IMR-90 (cell line): ENCODE measurements at regions not wholly inside any gene's neighbourhood (a gene's known extent, or its start where the extent isn't known, plus 50 kb on each side); places are given as distances from the start of the nearest gene placed in this dataset.

Source experiments
- ATAC-seq: fragments of 200-7000 bp; cut with Tn5 transposase; 2 replicates; pipeline ENCODE4 v1.9.1; 2020; ENCODE audit warnings: low read depth, mild to moderate bottlenecking, moderate library complexity
- BruUV-seq: library from RNA; stranded (reverse); fragments of 400-500 nt; replicated peaks from 2 replicates; lab custom pipeline; 2021; lab: Mats Ljungman, UMichigan
- CTCF ChIA-PET: fragments of 300-600 bp; formaldehyde crosslinking; extraction: SDS; loops from one replicate; lab custom pipeline; 2021; ENCODE audit warnings: antibody characterized with exemption; lab: Yijun Ruan, JAX
- POLR2A ChIA-PET: fragments of 300-600 bp; sonication (Branson Sonifier 250); formaldehyde crosslinking; loops from one replicate; lab custom pipeline; 2022; ENCODE audit warnings: antibody characterized with exemption; ENCODE audit not compliant: unreplicated experiment; lab: Charles Lee
- DNase-seq: peaks from one replicate; pipeline ENCODE4 v3.0.0; 2013
- H2AFZ ChIP-seq: replicated peaks from 2 replicates; pipeline ENCODE3; 2013; ENCODE audit warnings: low read length, mild to moderate bottlenecking; ENCODE audit not compliant: poor library complexity
- H2AK5ac ChIP-seq: 2 replicates; pipeline ENCODE4 v1.6.1; 2013; ENCODE audit warnings: low read depth, low read length, inconsistent platforms
- H2AK9ac ChIP-seq: replicated peaks from 2 replicates; pipeline ENCODE3; 2013; ENCODE audit warnings: mild to moderate bottlenecking, low read depth, low read length, moderate library complexity; ENCODE audit not compliant: poor library complexity
- H2BK120ac ChIP-seq: 2 replicates; pipeline ENCODE4 v1.6.1; 2013; ENCODE audit warnings: low read depth, low read length, inconsistent platforms
- H2BK15ac ChIP-seq: 3 replicates; pipeline ENCODE4 v1.6.1; 2013; ENCODE audit warnings: low read depth, low read length, inconsistent platforms
- H2BK20ac ChIP-seq: 2 replicates; pipeline ENCODE4 v1.6.1; 2013; ENCODE audit warnings: low read depth, mild to moderate bottlenecking, inconsistent platforms, low read length, moderate library complexity
- H2BK5ac ChIP-seq: 2 replicates; pipeline ENCODE4 v1.6.1; 2013; ENCODE audit warnings: mild to moderate bottlenecking, low read depth, low read length, inconsistent platforms; ENCODE audit not compliant: poor library complexity, severe bottlenecking
- H3K14ac ChIP-seq: replicated peaks from 2 replicates; pipeline ENCODE4 v1.6.1; 2013; ENCODE audit warnings: low read depth, low read length, inconsistent platforms
- H3K18ac ChIP-seq: 2 replicates; pipeline ENCODE4 v1.6.1; 2013; ENCODE audit warnings: low read depth, low read length, control low read depth
- H3K23ac ChIP-seq: 2 replicates; pipeline ENCODE4 v1.6.1; 2013; ENCODE audit warnings: low read depth, low read length, inconsistent platforms
- H3K27ac ChIP-seq: 2 replicates; pipeline ENCODE4 v1.5.1; 2013; ENCODE audit warnings: mild to moderate bottlenecking, control low read depth, low read length; ENCODE audit not compliant: insufficient read depth
- H3K27me3 ChIP-seq: 2 replicates; pipeline ENCODE4 v1.6.1; 2013; ENCODE audit warnings: low read length; ENCODE audit not compliant: control insufficient read depth, insufficient read depth
- H3K36me3 ChIP-seq: 2 replicates; pipeline ENCODE4 v1.6.1; 2013; ENCODE audit warnings: low read length, mixed read lengths; ENCODE audit not compliant: control insufficient read depth, insufficient read depth
- H3K4ac ChIP-seq: 2 replicates; pipeline ENCODE4 v1.6.1; 2013; ENCODE audit warnings: low read depth, low read length, inconsistent platforms
- H3K4me1 ChIP-seq: 2 replicates; pipeline ENCODE4 v1.6.1; 2013; ENCODE audit warnings: low read length, mixed read lengths; ENCODE audit not compliant: control insufficient read depth, insufficient read depth
- H3K4me2 ChIP-seq: 2 replicates; pipeline ENCODE4 v1.6.1; 2013; ENCODE audit warnings: low read depth, mild to moderate bottlenecking, control low read depth, low read length, moderate library complexity
- H3K4me3 ChIP-seq: 2 replicates; pipeline ENCODE4 v1.5.1; 2013; ENCODE audit warnings: low read depth, mild to moderate bottlenecking, control low read depth, low read length, moderate library complexity; ENCODE audit not compliant: insufficient read depth
- H3K56ac ChIP-seq: 2 replicates; pipeline ENCODE4 v1.6.1; 2013; ENCODE audit warnings: low read length, inconsistent platforms; ENCODE audit not compliant: insufficient read depth; ENCODE audit errors: extremely low read depth
- H3K79me1 ChIP-seq, 2 experiments: 2 replicates each; pipeline ENCODE4 v1.6.1; 2013; ENCODE audit warnings: low read length in 2 of 2, inconsistent platforms in 1 of 2, low read depth in 1 of 2
- H3K9ac ChIP-seq: 2 replicates; pipeline ENCODE4 v1.6.1; 2013; ENCODE audit warnings: low read depth, low read length, control low read depth
- H3K9me1 ChIP-seq: 2 replicates; pipeline ENCODE4 v1.6.1; 2013; ENCODE audit warnings: low read length, inconsistent platforms; ENCODE audit not compliant: insufficient read depth
- H3K9me3 ChIP-seq: 2 replicates; pipeline ENCODE4 v1.6.1; 2013; ENCODE audit warnings: low read length; ENCODE audit not compliant: control insufficient read depth, insufficient read depth
- H4K20me1 ChIP-seq: 2 replicates; pipeline ENCODE4 v1.6.1; 2013; ENCODE audit warnings: low read length, inconsistent platforms; ENCODE audit not compliant: insufficient read depth
- H4K5ac ChIP-seq: 2 replicates; pipeline ENCODE4 v1.6.1; 2013; ENCODE audit warnings: mild to moderate bottlenecking, low read depth, low read length, control low read depth
- H4K8ac ChIP-seq, 2 experiments: 2 replicates each; pipeline ENCODE4 v1.6.1; 2013; ENCODE audit warnings: low read depth in 2 of 2, low read length in 2 of 2, control low read depth in 1 of 2, inconsistent platforms in 1 of 2
- H4K91ac ChIP-seq: 2 replicates; pipeline ENCODE4 v1.6.1; 2013; ENCODE audit warnings: low read depth, low read length, inconsistent platforms; ENCODE audit not compliant: insufficient read depth
- BHLHE40 ChIP-seq: fragments of 150-350 bp; IDR thresholded peaks from 2 replicates; pipeline ENCODE4 v1.6.1; 2016; ENCODE audit warnings: mild to moderate bottlenecking, low read depth, low read length
- CEBPB ChIP-seq: IDR thresholded peaks from 2 replicates; pipeline ENCODE4 v1.6.1; 2012; ENCODE audit warnings: low read depth, low read length, improper control_type of control experiment
- CHD1 ChIP-seq: IDR thresholded peaks from 2 replicates; pipeline ENCODE4 v1.6.1; 2012; ENCODE audit warnings: low read depth, low read length, improper control_type of control experiment
- CTCF ChIP-seq: conservative IDR thresholded peaks from 2 replicates; pipeline ENCODE4 v1.5.1; 2012; ENCODE audit warnings: mild to moderate bottlenecking, low read depth, low read length, improper control_type of control experiment
- ELK1 ChIP-seq: fragments of 150-350 bp; IDR thresholded peaks from 2 replicates; pipeline ENCODE4 v1.6.1; 2016; ENCODE audit warnings: low read depth, mild to moderate bottlenecking, low read length, moderate library complexity, borderline replicate concordance
- FOS ChIP-seq: fragments of 150-350 bp; IDR thresholded peaks from 2 replicates; pipeline ENCODE4 v1.6.1; 2016; ENCODE audit warnings: low read depth, low read length
- MAFK ChIP-seq: IDR thresholded peaks from 2 replicates; pipeline ENCODE4 v1.6.1; 2012; ENCODE audit warnings: low read depth, low read length, improper control_type of control experiment
- MXI1 ChIP-seq: IDR thresholded peaks from 2 replicates; pipeline ENCODE4 v1.6.1; 2012; ENCODE audit warnings: low read depth, mild to moderate bottlenecking, low read length, moderate library complexity, borderline replicate concordance
- POLR2A ChIP-seq: IDR thresholded peaks from 2 replicates; pipeline ENCODE4 v1.6.1; 2012; ENCODE audit warnings: mild to moderate bottlenecking, low read depth, low read length
- RAD21 ChIP-seq: IDR thresholded peaks from 2 replicates; pipeline ENCODE4 v1.6.1; 2012; ENCODE audit warnings: low read length, improper control_type of control experiment
- RCOR1 ChIP-seq: IDR thresholded peaks from 2 replicates; pipeline ENCODE4 v1.6.1; 2012; ENCODE audit warnings: mild to moderate bottlenecking, low read length, improper control_type of control experiment; ENCODE audit not compliant: insufficient replicate concordance
- RFX5 ChIP-seq: IDR thresholded peaks from 2 replicates; pipeline ENCODE4 v1.8.0; 2012; ENCODE audit warnings: low read depth, mild to moderate bottlenecking, low read length, moderate library complexity
- dilution Hi-C: fragments of 300-500 bp; cut with HindIII; formaldehyde crosslinking; loops from one replicate; pipeline ENCODE4 v1.14.3; 2018; ENCODE audit warnings: low sequenced_read_pairs; ENCODE audit not compliant: unreplicated experiment
- in situ Hi-C: fragments of 300-500 bp; cut with MboI; formaldehyde crosslinking; loops from 3 replicates; pipeline ENCODE4 v1.14.3; 2019; ENCODE audit warnings: low sequenced_read_pairs, inconsistent platforms, mixed read lengths
- intact Hi-C: fragments of 100-400 bp; cut with micrococcal nuclease; formaldehyde crosslinking; loops from 2 replicates; pipeline ENCODE4 v1.10.0; 2022

GRCh38 chr2:13240061-13240460 is 523.3 kb downstream of the TRIB2 start:
- Histone ChIP-seq H4K91ac (no peak overlapping the region), H3K36me3 (no peaks in the 10 kb centered on the region), H4K5ac (no peak overlapping the region), H3K27me3 (no peaks in the 10 kb centered on the region), H3K4me1 (no peaks in the 10 kb centered on the region), H3K4ac (no peak overlapping the region), H3K9ac (no peak overlapping the region), H3K4me2 (no peak overlapping the region), H2BK20ac (no peak overlapping the region), H2BK15ac (no peak overlapping the region), H4K20me1 (no peaks in the 10 kb centered on the region), H3K4me3 (no peak overlapping the region), H2AK5ac (no peak overlapping the region), H3K9me1 (no peaks in the 10 kb centered on the region), H3K79me1 (no peaks in the 10 kb centered on the region), H2AK9ac (no peak overlapping the region), H2AFZ (no peak overlapping the region), H2BK5ac (no peak overlapping the region), H3K14ac (no peak overlapping the region), H3K9me3 (no peaks in the 10 kb centered on the region), H2BK120ac (no peak overlapping the region), H3K27ac (no peak overlapping the region), H3K23ac (no peak overlapping the region), H4K8ac (no peak overlapping the region), H3K18ac (no peak overlapping the region), H3K56ac (no peak overlapping the region)
- no peak for TF ChIP-seq RFX5
- no peak for TF ChIP-seq ELK1
- no peak for TF ChIP-seq FOS
- no peak for TF ChIP-seq POLR2A
- TF ChIP-seq CHD1, result no peak
- TF ChIP-seq MXI1, result no peak
- no peak for TF ChIP-seq CTCF
- TF ChIP-seq CEBPB, result no peak
- no peak for TF ChIP-seq RCOR1
- no peak for TF ChIP-seq RAD21
- TF ChIP-seq MAFK, result no peak
- TF ChIP-seq BHLHE40, result no peak
- dilution Hi-C loops (no loop called here), intact Hi-C loops (no loop called here), in situ Hi-C loops (no loop called here)
- ChIA-PET POLR2A (no interaction called here), CTCF (no interaction called here)
- no peak for DNase-seq
- ATAC-seq, result no peak
- no TSS peak for BruUV-seq
